ENCODE measurements at regions not wholly inside any gene's neighbourhood (a gene's known extent, or its start where the extent isn't known, plus 50 kb on each side); places are given as distances from the start of the nearest gene placed in this dataset.

DNA sequence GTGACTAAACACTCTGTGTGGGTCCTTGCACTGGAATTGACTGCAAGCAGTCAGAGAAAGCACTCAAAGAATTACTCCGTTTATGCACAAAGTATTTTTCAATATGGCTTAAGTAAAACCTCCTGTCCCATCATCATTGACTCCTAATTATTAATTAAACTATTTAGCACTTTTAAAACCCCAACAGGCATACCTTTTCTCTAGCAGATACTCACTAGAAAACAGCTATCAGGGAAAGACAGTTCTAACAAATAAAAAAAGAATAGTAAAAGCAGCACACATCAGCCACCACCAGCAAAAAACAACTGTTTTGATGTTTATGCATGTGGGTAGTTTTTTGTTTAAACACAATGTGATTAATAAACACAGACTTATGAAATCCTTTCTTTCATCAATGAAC, 66.2 kb upstream of the GYPA start:
- TF ChIP-seq ZNF512 (CRISPR knock-in tag; IDR thresholded peaks at IDR 0.05; ENCODE audit: borderline replicate concordance) (no peak), ESRRA (CRISPR knock-in tag; IDR thresholded peaks at IDR 0.05; ENCODE audit: borderline replicate concordance) (no peak), TEAD4 (CRISPR knock-in tag; IDR thresholded peaks at IDR 0.05) (no peak), PRRX2 (CRISPR knock-in tag; IDR thresholded peaks at IDR 0.05) (no peak)
- TF ChIP-seq, protein P1, sequence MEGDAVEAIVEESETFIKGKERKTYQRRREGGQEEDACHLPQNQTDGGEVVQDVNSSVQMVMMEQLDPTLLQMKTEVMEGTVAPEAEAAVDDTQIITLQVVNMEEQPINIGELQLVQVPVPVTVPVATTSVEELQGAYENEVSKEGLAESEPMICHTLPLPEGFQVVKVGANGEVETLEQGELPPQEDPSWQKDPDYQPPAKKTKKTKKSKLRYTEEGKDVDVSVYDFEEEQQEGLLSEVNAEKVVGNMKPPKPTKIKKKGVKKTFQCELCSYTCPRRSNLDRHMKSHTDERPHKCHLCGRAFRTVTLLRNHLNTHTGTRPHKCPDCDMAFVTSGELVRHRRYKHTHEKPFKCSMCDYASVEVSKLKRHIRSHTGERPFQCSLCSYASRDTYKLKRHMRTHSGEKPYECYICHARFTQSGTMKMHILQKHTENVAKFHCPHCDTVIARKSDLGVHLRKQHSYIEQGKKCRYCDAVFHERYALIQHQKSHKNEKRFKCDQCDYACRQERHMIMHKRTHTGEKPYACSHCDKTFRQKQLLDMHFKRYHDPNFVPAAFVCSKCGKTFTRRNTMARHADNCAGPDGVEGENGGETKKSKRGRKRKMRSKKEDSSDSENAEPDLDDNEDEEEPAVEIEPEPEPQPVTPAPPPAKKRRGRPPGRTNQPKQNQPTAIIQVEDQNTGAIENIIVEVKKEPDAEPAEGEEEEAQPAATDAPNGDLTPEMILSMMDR (IDR thresholded peaks at IDR 0.05): no peak

Data from WTC11 (cell line).